Epithelial cell of esophagus (primary cell): ENCODE measurements at regions not wholly inside any gene's neighbourhood (a gene's known extent, or its start where the extent isn't known, plus 50 kb on each side); places are given as distances from the start of the nearest gene placed in this dataset.

Experiments used
- DNase-seq: peaks from one replicate; pipeline ENCODE4 v3.0.0; 2010; ENCODE audit warnings: low read depth
- H3K4me3 ChIP-seq: 2 replicates; pipeline ENCODE4 v1.5.1; 2011; ENCODE audit warnings: mild to moderate bottlenecking, low read length, control low read depth
- CTCF ChIP-seq: IDR thresholded peaks from 2 replicates; pipeline ENCODE4 v1.5.1; 2011; ENCODE audit warnings: low read depth, mild to moderate bottlenecking, low read length, control low read depth, inconsistent platforms; ENCODE audit not compliant: insufficient read depth; ENCODE audit errors: missing control alignments

GRCh38 chr5:154690488-154690887, 64.7 kb upstream of the LARP1 start:
- TF ChIP-seq CTCF: no peak
- no peak for DNase-seq
- H3K4me3 ChIP-seq: no peak overlapping the region

GRCh38 chr5:154686490-154686889, 68.7 kb upstream of the LARP1 start:
- DNase-seq: no peak
- TF ChIP-seq CTCF: no peak
- no peak overlapping the region for H3K4me3 ChIP-seq

GRCh38 chr5:154683101-154683880, 71.9 kb upstream of the LARP1 start:
- TF ChIP-seq CTCF: no peak
- peak overlapping the region; percentile 31 for H3K4me3 ChIP-seq
- DNase-seq: no peak

GRCh38 chr5:154679501-154679900, 75.7 kb upstream of the LARP1 start:
- TF ChIP-seq CTCF: no peak
- H3K4me3 ChIP-seq: no peak overlapping the region
- DNase-seq: no peak

- peak; percentile 87 for DNase-seq
- no peak for TF ChIP-seq CTCF
- H3K4me3 ChIP-seq: no peak overlapping the region
These were observed 77.3 kb upstream of the LARP1 start for GRCh38 chr5:154677921-154678320.

GRCh38 chr5:154676508-154676907, 78.7 kb upstream of the LARP1 start:
- no peak for TF ChIP-seq CTCF
- no peak overlapping the region for H3K4me3 ChIP-seq
- no peak for DNase-seq

- no peak for DNase-seq
- no peak overlapping the region for H3K4me3 ChIP-seq
- TF ChIP-seq CTCF: no peak
These were observed 81.1 kb upstream of the LARP1 start for GRCh38 chr5:154674029-154674428.
